Activated T-cell treated with anti-CD3 and anti-CD28 coated beads, Interleukin-2, amount 50 U/mL, for 24 hours (primary cell): ENCODE measurements at regions not wholly inside any gene's neighbourhood (a gene's known extent, or its start where the extent isn't known, plus 50 kb on each side); places are given as distances from the start of the nearest gene placed in this dataset.
"Not testable (repeated sequence)": the region's sequence is repeated elsewhere in the genome, so short reads cannot be mapped to it uniquely, and the experiment has no call there.

Experiments used
- DNase-seq: peaks from one replicate; pipeline ENCODE4 v3.0.0-alpha.2; 2020
- H3K27ac Mint-ChIP-seq: 2 replicates; pipeline ENCODE4 v1.8.0; 2020; ENCODE audit warnings: mild to moderate bottlenecking, mixed read lengths
- H3K27me3 Mint-ChIP-seq: 2 replicates; pipeline ENCODE4 v1.8.0; 2020; ENCODE audit warnings: mixed read lengths
- H3K36me3 Mint-ChIP-seq: 2 replicates; pipeline ENCODE4 v1.8.0; 2020; ENCODE audit warnings: low read depth, mixed read lengths
- H3K4me1 Mint-ChIP-seq: 2 replicates; pipeline ENCODE4 v1.8.0; 2020; ENCODE audit warnings: low read depth, mixed read lengths
- H3K4me3 Mint-ChIP-seq: 2 replicates; pipeline ENCODE4 v1.8.0; 2020; ENCODE audit warnings: mild to moderate bottlenecking, moderate library complexity, mixed read lengths
- H3K9me3 Mint-ChIP-seq: 2 replicates; pipeline ENCODE4 v1.8.0; 2020; ENCODE audit warnings: mixed read lengths

GRCh38 chr6:168825226-168826077 lies 384.5 kb downstream of the SMOC2 start:
- Mint-ChIP-seq H3K36me3 (no peaks in the 10 kb centered on the region), H3K4me3 (no peak overlapping the region), H3K27me3 (no peaks in the 10 kb centered on the region), H3K9me3 (no peaks in the 10 kb centered on the region), H3K4me1 (no peaks in the 10 kb centered on the region), H3K27ac (no peak overlapping the region)
- DNase-seq = no peak

DNA sequence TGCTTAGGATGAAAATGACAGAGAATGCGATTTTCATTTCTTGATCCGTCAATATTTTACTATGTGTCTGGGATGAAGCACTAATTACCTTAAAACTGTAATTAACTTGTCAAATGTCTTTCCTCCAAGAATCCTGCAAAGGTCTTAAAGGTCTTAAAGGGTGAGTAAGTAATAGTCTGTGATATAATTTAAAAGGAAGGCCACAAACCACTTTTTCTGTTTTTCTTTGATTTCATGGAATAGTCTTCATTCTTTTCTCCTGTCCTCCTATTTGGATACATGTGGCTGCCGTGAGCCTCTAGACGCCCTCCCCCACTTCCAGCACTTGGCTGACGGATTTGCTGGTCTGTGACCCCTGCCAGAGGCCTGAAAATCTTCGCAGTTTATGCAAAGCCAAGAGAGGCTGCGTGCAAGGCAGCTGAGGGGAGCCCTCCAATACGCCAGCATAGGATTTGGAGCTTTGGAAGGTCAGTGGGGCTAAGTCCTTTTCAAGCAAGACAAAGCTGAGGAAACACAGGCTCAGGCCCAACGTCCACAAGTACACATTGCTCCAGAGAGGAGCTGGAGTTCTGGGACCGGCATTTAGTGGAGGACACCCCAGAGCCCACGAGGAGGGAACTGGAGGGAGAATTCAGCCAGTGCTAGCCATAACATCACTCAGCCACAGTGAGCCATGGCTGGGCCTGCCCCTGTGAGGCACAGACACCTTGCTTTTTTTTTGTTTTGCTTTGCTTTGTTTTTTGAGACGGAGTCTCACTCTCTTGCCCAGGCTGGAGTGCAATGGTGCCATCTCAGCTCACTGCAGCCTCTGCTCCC lies 382.6 kb downstream of the SMOC2 start:
- no peak overlapping the region for H3K27ac Mint-ChIP-seq
- H3K36me3 Mint-ChIP-seq = no peaks in the 10 kb centered on the region
- no peak overlapping the region for H3K4me3 Mint-ChIP-seq
- no peaks in the 10 kb centered on the region for H3K9me3 Mint-ChIP-seq
- no peak for DNase-seq
- H3K4me1 Mint-ChIP-seq = no peaks in the 10 kb centered on the region
- H3K27me3 Mint-ChIP-seq = peaks cover 5% of the 10 kb centered on the region

- Mint-ChIP-seq H3K27me3 (peaks cover 5% of the 10 kb centered on the region), H3K36me3 (no peaks in the 10 kb centered on the region)
- DNase-seq = no peak
Observed at GRCh38 chr6:168822376-168822775, 381.4 kb downstream of the SMOC2 start.

DNA sequence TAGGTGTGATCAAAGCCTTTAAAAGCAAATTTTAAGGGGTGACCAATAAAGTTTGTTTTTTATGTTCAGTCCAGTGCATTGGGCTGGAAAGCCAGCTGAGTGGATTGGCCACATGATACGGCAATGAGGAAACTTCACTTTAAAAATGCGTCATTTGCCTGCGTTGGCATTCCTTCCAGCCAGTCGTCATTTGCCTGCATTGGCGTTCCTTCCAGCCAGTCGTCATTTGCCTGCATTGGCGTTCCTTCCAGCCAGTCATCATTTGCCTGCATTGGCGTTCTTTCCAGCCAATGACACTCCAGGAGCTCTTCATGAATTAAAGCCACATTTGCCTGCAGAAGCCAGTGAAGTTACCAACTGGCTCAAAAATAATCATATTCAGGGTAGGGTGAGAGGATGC lies 378.6 kb downstream of the SMOC2 start:
- Mint-ChIP-seq H3K27ac (no peak overlapping the region), H3K4me1 (no peaks in the 10 kb centered on the region), H3K9me3 (peaks cover 5% of the 10 kb centered on the region), H3K4me3 (no peak overlapping the region), H3K27me3 (peaks cover 11% of the 10 kb centered on the region), H3K36me3 (no peaks in the 10 kb centered on the region)
- DNase-seq = no peak

More at GRCh38 chr6:168822376-168822775, 381.4 kb downstream of the SMOC2 start:
- Mint-ChIP-seq H3K27ac (no peak overlapping the region), H3K4me1 (no peaks in the 10 kb centered on the region), H3K9me3 (peaks cover 3% of the 10 kb centered on the region), H3K4me3 (no peak overlapping the region)

DNA sequence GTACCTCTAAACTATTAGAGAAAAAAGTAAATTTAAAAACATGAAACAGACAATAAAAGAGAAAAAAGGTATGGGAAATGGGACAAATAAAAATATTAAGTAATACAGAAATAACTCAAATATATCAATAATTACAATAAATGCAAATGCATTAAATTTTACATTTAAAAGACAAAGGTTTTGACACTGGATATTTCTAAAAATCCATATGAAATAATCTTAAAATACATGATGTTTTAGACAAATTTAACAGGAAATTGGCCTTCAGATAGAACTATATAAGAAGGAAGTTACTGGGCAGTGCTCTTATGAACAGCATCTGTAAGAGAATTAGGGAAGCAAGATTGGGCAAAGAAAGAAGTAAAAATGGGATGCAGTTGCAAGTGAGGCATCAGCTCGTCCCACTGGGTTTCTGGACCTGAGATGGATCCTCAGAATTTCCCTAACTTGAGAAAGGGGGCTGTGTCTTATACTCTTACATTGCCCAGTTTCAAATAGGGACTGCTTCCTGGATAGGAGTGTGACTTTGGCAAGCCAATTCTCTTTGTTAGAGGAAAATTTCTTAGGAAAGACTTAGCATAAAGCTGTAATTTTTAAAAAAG lies 376.7 kb downstream of the SMOC2 start:
- Mint-ChIP-seq H3K4me3 (no peak overlapping the region), H3K9me3 (peaks cover 5% of the 10 kb centered on the region), H3K27ac (no peak overlapping the region), H3K4me1 (no peaks in the 10 kb centered on the region), H3K36me3 (no peaks in the 10 kb centered on the region), H3K27me3 (peaks cover 18% of the 10 kb centered on the region)
- DNase-seq = no peak

DNA sequence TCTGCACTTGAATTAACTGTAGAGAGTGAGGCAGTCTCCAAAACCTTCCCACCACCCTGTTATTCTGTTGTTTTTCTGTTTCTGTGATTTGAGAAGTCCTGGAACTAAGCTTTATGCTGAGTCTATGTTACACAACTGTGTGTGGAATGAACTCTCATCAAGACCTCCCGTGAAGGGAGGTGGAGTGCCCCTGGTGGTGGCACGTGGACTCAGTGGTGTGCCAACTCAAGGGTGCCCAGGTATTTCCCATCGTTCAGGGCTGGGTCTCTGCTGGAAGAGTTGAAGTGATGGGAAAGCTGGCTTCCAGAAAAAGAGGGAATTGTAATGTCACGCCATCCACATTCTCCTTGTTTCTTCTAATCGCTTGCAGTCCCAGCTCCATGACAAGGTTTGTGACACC lies 374.2 kb downstream of the SMOC2 start:
- Mint-ChIP-seq H3K36me3 (no peaks in the 10 kb centered on the region), H3K9me3 (peaks cover 5% of the 10 kb centered on the region), H3K27ac (no peak overlapping the region), H3K4me1 (no peaks in the 10 kb centered on the region), H3K4me3 (no peak overlapping the region), H3K27me3 (peaks cover 18% of the 10 kb centered on the region)
- no peak for DNase-seq

DNA sequence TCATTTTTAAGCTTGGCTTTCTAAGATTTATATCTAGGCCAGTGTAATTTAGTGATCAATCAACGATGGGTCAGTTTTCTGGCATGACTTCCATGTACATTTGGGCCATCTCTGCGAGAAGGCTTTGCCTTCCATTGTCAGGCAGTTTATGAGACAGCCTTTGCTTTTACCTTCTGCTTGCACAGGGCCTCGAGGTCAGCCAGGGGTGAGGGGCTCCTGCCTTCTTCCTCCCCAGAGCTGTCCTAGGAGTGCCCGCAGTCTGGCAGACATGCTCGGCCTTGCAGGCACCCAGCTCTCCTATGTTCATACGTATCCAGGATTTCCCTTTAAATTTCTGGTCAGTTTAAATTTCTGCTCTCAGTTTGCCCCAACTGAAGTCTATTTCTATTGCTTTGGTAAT lies 367.2 kb downstream of the SMOC2 start:
- Mint-ChIP-seq H3K4me3 (no peak overlapping the region), H3K27ac (no peak overlapping the region), H3K9me3 (no peaks in the 10 kb centered on the region), H3K36me3 (no peaks in the 10 kb centered on the region), H3K27me3 (peaks cover 4% of the 10 kb centered on the region), H3K4me1 (no peaks in the 10 kb centered on the region)
- DNase-seq = no peak

DNA sequence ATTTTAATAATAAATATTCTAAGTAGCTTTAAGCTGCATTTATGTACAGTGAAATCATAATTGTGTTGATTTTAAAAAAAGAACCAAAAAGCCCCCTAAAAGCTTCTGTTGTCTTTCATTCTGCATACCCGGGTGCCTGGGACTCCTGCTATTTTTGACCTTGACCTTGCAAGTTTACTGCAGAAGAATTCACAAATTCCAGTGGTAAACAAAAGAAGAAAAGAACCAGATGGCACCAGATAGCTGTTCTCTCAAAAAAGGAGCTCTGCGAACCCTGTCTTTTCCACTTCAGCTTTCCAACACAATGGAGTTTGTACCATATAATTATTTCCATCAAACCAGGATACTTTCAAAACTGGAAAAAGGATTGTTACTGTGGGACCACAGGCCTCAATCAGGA lies 363.3 kb downstream of the SMOC2 start:
- DNase-seq = no peak
- Mint-ChIP-seq H3K36me3 (no peaks in the 10 kb centered on the region), H3K27me3 (peaks cover 18% of the 10 kb centered on the region)

GRCh38 chr6:168803874-168804273 lies 362.9 kb downstream of the SMOC2 start:
- Mint-ChIP-seq H3K27ac (no peak overlapping the region), H3K4me1 (no peaks in the 10 kb centered on the region), H3K27me3 (peaks cover 17% of the 10 kb centered on the region), H3K36me3 (no peaks in the 10 kb centered on the region), H3K4me3 (no peak overlapping the region), H3K9me3 (no peaks in the 10 kb centered on the region)
- no peak for DNase-seq

More for the DNA sequence above, 363.3 kb downstream of the SMOC2 start:
- Mint-ChIP-seq H3K9me3 (no peaks in the 10 kb centered on the region), H3K4me1 (no peaks in the 10 kb centered on the region), H3K4me3 (no peak overlapping the region), H3K27ac (no peak overlapping the region)

DNA sequence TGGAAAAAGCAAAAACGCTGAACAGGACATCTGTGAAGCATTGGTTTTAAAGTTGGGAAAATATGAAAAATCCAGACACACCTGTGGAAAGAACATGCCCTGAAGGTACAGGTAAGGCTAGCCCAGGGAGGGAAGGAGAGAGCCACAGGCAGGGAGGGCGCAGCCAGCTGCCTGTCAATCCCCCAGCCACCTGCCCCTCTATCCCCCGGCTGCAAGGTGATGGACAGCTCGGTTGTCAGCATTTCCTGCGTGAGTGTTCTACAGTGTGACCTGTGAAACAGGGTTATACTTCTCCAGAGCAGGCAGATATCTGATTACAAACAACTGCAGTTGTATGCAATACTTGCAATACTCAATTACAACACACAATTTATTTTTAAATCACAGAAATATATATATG lies 358.1 kb downstream of the SMOC2 start:
- H3K4me1 Mint-ChIP-seq = no peaks in the 10 kb centered on the region
- no peak for DNase-seq
- H3K27ac Mint-ChIP-seq = no peak overlapping the region
- H3K9me3 Mint-ChIP-seq = no peaks in the 10 kb centered on the region
- H3K36me3 Mint-ChIP-seq = no peaks in the 10 kb centered on the region
- H3K4me3 Mint-ChIP-seq = no peak overlapping the region
- peaks cover 17% of the 10 kb centered on the region for H3K27me3 Mint-ChIP-seq

GRCh38 chr6:168796106-168796505 lies 355.1 kb downstream of the SMOC2 start:
- peaks cover 12% of the 10 kb centered on the region for H3K27me3 Mint-ChIP-seq
- H3K4me1 Mint-ChIP-seq = no peaks in the 10 kb centered on the region
- no peak for DNase-seq
- no peak overlapping the region for H3K27ac Mint-ChIP-seq
- H3K4me3 Mint-ChIP-seq = no peak overlapping the region
- no peaks in the 10 kb centered on the region for H3K9me3 Mint-ChIP-seq
- no peaks in the 10 kb centered on the region for H3K36me3 Mint-ChIP-seq

DNA sequence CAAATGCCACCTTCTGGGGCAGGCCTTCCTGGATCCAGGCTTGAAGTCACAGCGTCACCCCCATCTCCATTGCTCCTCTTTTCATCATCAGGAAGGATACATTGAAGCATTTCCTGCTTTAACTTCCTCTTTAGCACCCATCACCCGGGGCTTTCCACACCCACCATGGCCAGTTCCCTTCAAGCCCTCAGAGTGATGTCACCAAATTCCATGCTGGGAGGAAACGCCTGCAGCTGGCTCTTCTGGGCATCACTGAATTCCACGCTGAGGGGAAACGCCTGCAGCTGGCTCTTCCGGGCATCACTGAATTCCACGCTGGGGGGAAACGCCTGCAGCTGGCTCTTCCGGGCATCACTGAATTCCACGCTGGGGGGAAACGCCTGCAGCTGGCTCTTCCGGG lies 354.6 kb downstream of the SMOC2 start:
- H3K36me3 Mint-ChIP-seq, H3K27me3 Mint-ChIP-seq, DNase-seq: not testable (repeated sequence)

GRCh38 chr6:168794491-168794890 lies 353.5 kb downstream of the SMOC2 start:
- peaks cover 3% of the 10 kb centered on the region for H3K27me3 Mint-ChIP-seq
- H3K36me3 Mint-ChIP-seq = no peaks in the 10 kb centered on the region
- no peak overlapping the region for H3K4me3 Mint-ChIP-seq
- no peaks in the 10 kb centered on the region for H3K9me3 Mint-ChIP-seq
- no peaks in the 10 kb centered on the region for H3K4me1 Mint-ChIP-seq
- H3K27ac Mint-ChIP-seq = no peak overlapping the region
- no peak for DNase-seq

More for the DNA sequence above, 354.6 kb downstream of the SMOC2 start:
- H3K4me3 Mint-ChIP-seq, H3K27ac Mint-ChIP-seq, H3K4me1 Mint-ChIP-seq, H3K9me3 Mint-ChIP-seq: not testable (repeated sequence)

GRCh38 chr6:168793649-168794048 lies 352.7 kb downstream of the SMOC2 start:
- no peaks in the 10 kb centered on the region for H3K9me3 Mint-ChIP-seq
- no peak overlapping the region for H3K27ac Mint-ChIP-seq
- H3K36me3 Mint-ChIP-seq = no peaks in the 10 kb centered on the region
- peaks cover 3% of the 10 kb centered on the region for H3K27me3 Mint-ChIP-seq
- no peak for DNase-seq
- no peak overlapping the region for H3K4me3 Mint-ChIP-seq
- H3K4me1 Mint-ChIP-seq = no peaks in the 10 kb centered on the region

DNA sequence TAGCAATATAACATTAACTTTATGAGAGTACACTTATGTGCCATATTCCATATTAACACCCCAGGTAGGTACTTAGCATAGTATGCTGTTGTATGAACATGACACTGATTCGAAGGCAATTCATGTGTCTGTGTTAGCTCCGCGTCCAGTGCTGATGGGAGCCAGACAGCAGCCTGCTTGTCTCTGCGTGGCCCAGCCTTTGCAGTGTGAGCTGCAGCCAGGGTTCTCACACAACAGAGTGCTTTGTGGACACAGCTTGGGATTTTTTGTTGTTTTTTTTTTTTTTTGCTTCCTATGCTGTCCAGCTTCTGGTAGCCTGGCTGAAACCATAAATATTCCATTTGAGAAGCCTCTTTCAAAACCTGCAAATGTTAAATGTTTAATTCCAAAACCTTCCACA lies 350.9 kb downstream of the SMOC2 start:
- no peak overlapping the region for H3K4me3 Mint-ChIP-seq
- DNase-seq = no peak
- H3K4me1 Mint-ChIP-seq = no peaks in the 10 kb centered on the region
- H3K27me3 Mint-ChIP-seq = peaks cover 3% of the 10 kb centered on the region
- no peaks in the 10 kb centered on the region for H3K9me3 Mint-ChIP-seq
- H3K36me3 Mint-ChIP-seq = no peaks in the 10 kb centered on the region
- no peak overlapping the region for H3K27ac Mint-ChIP-seq
